NT2/D1 (cell line): ENCODE measurements at regions not wholly inside any gene's neighbourhood (a gene's known extent, or its start where the extent isn't known, plus 50 kb on each side); places are given as distances from the start of the nearest gene placed in this dataset.

Source experiments
- SUZ12 ChIP-seq: IDR thresholded peaks from 2 replicates; pipeline ENCODE4 v1.6.1; 2011; ENCODE audit not compliant: insufficient read length, insufficient read depth; ENCODE audit errors: extremely low read depth
- YY1 ChIP-seq: IDR thresholded peaks from 2 replicates; pipeline ENCODE4 v1.6.1; 2011; ENCODE audit not compliant: insufficient read length, insufficient read depth
- ZNF274 ChIP-seq: IDR thresholded peaks from 2 replicates; pipeline ENCODE4 v1.6.1; 2011; ENCODE audit warnings: mild to moderate bottlenecking, low read depth, low read length

DNA sequence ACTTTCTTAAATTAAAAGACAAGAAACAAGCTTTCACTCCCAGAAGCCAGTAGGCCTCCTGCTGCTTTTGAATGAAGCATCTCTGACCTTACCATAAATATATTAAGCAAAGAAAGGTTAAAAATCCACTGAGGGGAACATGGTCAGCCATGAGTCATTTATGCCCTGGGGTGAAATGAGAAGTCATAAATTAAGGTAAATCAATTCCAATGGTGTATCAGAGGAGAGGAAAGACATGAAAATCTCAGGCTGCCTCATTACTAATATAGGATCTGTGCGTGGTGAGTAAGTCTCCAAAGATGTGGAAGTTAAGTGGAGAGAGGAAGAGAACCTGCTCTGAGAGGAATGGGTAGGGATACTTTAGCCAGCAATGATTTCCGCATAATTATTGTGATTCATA, 292.3 kb upstream of the CHAC2 start:
- TF ChIP-seq ZNF274, result no peak
- no peak for TF ChIP-seq SUZ12
- TF ChIP-seq YY1, result no peak
